ENCODE measurements at regions not wholly inside any gene's neighbourhood (a gene's known extent, or its start where the extent isn't known, plus 50 kb on each side); places are given as distances from the start of the nearest gene placed in this dataset.

- TF ChIP-seq, protein P1, sequence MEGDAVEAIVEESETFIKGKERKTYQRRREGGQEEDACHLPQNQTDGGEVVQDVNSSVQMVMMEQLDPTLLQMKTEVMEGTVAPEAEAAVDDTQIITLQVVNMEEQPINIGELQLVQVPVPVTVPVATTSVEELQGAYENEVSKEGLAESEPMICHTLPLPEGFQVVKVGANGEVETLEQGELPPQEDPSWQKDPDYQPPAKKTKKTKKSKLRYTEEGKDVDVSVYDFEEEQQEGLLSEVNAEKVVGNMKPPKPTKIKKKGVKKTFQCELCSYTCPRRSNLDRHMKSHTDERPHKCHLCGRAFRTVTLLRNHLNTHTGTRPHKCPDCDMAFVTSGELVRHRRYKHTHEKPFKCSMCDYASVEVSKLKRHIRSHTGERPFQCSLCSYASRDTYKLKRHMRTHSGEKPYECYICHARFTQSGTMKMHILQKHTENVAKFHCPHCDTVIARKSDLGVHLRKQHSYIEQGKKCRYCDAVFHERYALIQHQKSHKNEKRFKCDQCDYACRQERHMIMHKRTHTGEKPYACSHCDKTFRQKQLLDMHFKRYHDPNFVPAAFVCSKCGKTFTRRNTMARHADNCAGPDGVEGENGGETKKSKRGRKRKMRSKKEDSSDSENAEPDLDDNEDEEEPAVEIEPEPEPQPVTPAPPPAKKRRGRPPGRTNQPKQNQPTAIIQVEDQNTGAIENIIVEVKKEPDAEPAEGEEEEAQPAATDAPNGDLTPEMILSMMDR (IDR thresholded peaks at IDR 0.05; ENCODE audit: low read depth, low read length, poor library complexity, severe bottlenecking), result no peak
- TF ChIP-seq EZH2phosphoT487 (IDR thresholded peaks at IDR 0.05; ENCODE audit: borderline replicate concordance, low read length), result no peak
These were observed 88.5 kb downstream of the SETD4 start for GRCh38 chr21:35971824-35972223.

Data from DOHH2 (cell line).